ENCODE measurements at regions not wholly inside any gene's neighbourhood (a gene's known extent, or its start where the extent isn't known, plus 50 kb on each side); places are given as distances from the start of the nearest gene placed in this dataset.

GRCh38 chr2:83565181-83565580 lies 893.9 kb downstream of the SUCLG1 start:
- DNase-seq (ENCODE audit: low read depth): no peak

GRCh38 chr2:83561592-83561991 lies 897.5 kb downstream of the SUCLG1 start:
- DNase-seq (ENCODE audit: low read depth): no peak

DNA sequence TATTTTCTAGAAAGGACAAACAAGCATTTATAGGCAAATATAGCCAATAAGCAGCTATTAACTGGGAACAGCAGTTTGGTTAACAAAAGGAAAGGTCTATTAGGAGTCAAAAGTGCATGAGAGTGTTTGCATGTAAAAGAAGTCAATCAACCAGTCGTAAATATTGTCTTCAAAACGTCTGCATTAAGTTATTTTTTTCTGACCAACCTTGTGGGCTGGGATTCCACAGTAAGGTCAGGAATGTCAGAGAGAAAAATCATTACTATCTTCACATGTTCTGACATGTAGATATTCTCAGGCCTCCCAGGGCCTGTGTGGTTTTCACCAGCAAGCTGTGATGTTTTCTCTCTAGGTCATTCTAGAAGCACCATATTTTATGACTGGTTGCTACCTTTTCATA lies 922.5 kb downstream of the SUCLG1 start:
- DNase-seq (ENCODE audit: low read depth): no peak

DNA sequence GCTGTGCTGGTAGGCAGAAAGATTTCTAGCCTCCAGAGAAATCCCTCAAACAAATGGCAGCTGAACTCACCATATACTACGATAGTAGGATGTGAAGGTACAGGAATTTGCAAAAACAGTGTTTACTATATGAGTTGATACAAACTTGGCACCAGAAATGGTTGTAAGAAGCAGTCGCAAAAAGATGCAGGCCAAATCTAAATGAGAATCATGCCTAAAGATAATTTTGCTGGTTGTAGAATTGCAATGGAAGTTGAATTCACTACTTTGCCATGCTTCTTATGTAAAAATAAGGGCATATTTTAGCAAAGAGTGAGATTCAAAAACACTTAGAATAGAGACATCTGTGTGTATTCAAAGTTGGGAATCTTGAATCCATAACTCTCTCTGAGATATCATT lies 924.7 kb downstream of the SUCLG1 start:
- DNase-seq (ENCODE audit: low read depth): no peak

- no peak for DNase-seq (ENCODE audit: low read depth)
Measured at GRCh38 chr2:83531206-83531826, 927.8 kb downstream of the SUCLG1 start.

DNA sequence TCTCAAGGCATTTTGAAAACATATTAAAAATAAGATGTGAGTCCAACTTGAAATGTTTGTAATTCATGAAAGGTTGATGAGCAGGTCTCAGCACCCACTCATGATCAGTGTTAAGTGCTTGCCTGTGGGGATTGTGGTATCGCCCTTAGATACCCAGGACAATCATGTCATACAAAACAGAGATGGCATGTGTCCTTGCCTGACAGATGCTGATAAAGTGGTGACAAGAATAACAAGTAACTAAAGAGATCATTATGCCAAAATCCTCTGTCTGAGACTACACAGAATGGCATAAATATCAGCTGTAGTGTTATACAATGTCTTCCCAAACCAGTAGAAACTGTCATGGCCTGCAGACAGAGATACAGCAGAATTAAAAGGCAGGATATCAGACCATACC lies 930.3 kb downstream of the SUCLG1 start:
- DNase-seq (ENCODE audit: low read depth): no peak

- DNase-seq (ENCODE audit: low read depth): no peak
Measured at GRCh38 chr2:83522891-83523493, 936.1 kb downstream of the SUCLG1 start.

DNA sequence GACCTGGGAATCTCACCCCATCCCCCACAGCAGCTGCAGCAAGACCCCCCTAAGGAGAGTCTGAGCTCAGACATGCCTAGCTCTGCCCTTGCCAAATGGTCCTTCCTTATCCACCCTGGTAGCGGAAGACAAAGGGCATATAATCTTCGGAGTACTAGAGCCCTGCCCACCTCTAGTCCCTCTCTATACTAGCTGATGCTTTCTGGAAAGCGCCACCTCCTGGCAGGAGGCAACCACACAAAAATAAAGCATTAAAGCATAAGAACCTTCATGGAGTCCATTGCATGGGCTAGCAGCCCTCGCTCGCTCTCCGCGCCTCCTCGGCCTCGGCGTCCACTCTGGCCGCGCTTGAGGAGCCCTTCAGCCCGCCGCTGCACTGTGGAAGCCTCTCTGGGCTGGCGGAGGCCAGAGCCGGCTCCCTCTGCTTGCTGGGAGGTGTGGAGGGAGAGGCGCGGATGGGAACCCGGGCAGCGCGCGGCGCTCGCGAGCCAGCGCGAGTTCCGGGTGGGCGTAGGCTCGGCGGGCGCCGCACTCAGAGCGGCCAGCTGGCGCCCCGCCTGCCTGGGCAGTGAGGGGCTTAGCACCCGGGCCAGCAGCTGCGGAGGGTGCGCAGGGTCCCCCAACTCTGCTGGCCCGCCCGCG lies 941.2 kb downstream of the SUCLG1 start:
- DNase-seq (ENCODE audit: low read depth): no peak

DNA sequence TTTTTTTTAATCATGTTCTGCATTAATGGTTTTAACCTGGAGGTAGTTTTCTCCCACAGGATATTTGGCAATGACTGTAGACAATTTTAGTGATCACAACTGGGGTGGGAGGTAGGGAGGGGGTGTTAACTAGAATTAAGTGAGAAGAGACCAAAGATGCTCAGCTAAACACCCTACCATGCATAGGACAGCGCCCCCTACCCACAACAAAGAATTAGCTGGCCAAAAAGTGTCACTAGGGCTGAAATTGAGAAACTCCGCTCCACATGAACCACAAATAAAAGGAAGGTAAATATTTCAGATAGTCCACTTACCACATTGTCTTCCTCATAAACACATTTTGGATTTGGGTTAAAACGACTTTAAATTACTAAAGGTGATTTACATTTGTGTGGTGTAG lies 942.6 kb downstream of the SUCLG1 start:
- no peak for DNase-seq (ENCODE audit: low read depth)

- DNase-seq (ENCODE audit: low read depth): no peak
Measured at GRCh38 chr2:83487451-83487850, 971.6 kb downstream of the SUCLG1 start.

DNA sequence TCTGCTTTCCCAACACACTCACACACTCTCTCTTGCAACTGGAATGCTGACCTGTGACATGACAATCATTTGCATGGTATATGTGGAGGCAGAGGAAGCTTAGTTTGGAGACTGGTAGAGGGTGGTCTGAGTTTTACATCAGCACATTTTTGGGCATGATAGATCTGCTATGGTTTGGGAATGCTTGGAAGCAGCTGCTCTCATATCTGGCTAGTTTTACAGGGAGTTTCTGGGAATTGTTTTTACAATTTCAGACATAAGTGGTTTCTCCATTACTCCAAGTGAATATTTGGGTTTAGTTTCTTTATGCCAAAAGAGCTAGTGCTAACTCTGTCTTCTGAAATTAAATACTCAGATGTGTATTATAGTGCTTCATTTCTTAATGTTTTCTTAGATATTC lies 977.6 kb downstream of the SUCLG1 start:
- no peak for DNase-seq (ENCODE audit: low read depth)

GRCh38 chr2:83478037-83478436 lies 981.0 kb downstream of the SUCLG1 start:
- DNase-seq (ENCODE audit: low read depth): no peak

- DNase-seq (ENCODE audit: low read depth): no peak
Measured at GRCh38 chr2:83475371-83475770, 983.7 kb downstream of the SUCLG1 start.

GRCh38 chr2:83471655-83472054 lies 987.4 kb downstream of the SUCLG1 start:
- DNase-seq (ENCODE audit: low read depth): no peak

DNA sequence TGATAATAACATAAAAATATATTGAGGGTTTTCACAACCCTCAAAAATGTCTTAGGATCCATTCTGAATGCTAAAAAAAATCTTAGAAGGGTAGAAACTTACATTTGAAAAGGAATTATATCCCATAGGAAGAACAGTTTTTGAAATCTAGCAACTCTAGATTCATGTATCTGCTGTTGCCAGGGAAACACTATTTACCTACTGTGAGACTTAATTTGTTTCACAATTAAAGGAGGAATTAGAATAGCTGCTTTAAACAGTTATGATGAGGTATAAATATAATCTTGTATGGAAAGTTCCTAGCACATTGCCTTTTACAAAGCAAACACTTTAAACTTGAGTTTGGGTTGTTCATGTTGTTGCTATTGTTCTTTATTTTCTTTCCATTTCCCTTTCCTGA lies 988.2 kb downstream of the SUCLG1 start:
- no peak for DNase-seq (ENCODE audit: low read depth)

- no peak for DNase-seq (ENCODE audit: low read depth)
Measured at GRCh38 chr2:83464444-83464843, 994.6 kb downstream of the SUCLG1 start.

DNA sequence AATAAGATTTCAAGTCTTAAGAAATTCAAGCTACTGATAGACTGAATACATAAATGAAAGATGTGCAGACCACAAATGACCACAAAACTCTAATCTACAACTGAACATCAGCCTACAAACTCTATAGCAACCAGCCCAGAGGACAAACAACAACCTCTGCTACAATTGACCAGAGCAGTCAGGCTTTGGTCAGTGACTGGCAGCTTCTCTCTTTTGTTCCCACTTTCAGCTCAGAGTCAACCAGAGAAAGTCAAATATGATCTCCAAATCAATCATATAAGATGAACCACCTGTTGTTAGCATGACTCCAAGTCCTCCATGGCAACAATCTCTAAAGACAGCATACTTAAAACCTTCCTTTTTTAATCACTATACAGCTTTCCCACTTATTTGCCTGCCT lies 996.2 kb downstream of the SUCLG1 start:
- DNase-seq (ENCODE audit: low read depth): no peak

DNA sequence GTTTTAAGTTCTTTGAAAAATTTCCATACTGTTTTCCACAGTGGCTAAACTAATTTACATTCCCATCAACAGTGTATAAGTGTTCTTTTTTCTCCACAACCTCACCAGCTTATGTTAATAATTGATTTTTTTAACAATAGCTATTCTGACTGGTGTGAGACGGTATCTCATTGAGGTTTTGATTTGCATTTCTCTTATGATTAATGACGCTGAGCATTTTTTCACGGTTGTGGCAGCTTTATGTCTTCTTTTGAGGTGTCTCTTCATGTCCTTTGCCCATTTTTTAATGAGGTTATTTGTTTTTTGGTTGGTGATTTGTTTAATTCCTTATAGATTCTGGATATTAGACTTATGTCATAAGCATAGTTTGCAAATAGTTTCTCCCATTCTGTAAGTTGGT lies 997.9 kb downstream of the SUCLG1 start:
- no peak for DNase-seq (ENCODE audit: low read depth)

- DNase-seq (ENCODE audit: low read depth): peak; percentile 37
Measured at GRCh38 chr2:83459456-83459855, 999.6 kb downstream of the SUCLG1 start.

DNA sequence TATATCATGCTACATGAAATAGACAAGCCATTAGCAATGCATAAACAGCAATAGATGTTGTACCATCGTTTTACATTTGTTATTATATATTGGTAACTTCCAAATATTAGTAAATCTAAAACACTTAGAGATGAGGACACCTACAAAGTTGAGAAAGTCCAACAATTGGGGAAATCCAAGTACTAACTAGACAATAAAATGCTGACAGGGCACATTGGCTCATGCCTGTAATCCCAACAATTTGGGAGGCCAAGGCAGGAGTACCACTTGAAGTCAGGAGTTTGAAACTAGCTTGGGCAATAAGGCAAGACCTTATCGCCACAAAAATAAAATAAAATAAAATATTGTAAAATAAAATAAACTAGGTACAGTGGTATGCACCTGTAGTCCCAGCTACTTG lies 1023.1 kb downstream of the SUCLG1 start:
- no peak for DNase-seq (ENCODE audit: low read depth)

- DNase-seq (ENCODE audit: low read depth): no peak
Measured at GRCh38 chr2:83420993-83421392, 1038.1 kb downstream of the SUCLG1 start.

- DNase-seq (ENCODE audit: low read depth): no peak
Measured at GRCh38 chr2:83394134-83394904, 1064.8 kb downstream of the SUCLG1 start.

GRCh38 chr2:83388804-83389203 lies 1070.3 kb downstream of the SUCLG1 start:
- no peak for DNase-seq (ENCODE audit: low read depth)
